HEK293T (cell line): ENCODE measurements at regions not wholly inside any gene's neighbourhood (a gene's known extent, or its start where the extent isn't known, plus 50 kb on each side); places are given as distances from the start of the nearest gene placed in this dataset.
"Not testable (repeated sequence)": the region's sequence is repeated elsewhere in the genome, so short reads cannot be mapped to it uniquely, and the experiment has no call there.

ENCODE experiments used
- FOXA1 ChIP-seq: fragments of 450-650 bp; IDR thresholded peaks from 2 replicates; pipeline ENCODE4 v1.6.1; 2016; ENCODE audit warnings: mild to moderate bottlenecking
- FOXM1 ChIP-seq: fragments of 450-650 bp; IDR thresholded peaks from 2 replicates; pipeline ENCODE4 v1.6.1; 2017; ENCODE audit warnings: mild to moderate bottlenecking, borderline replicate concordance
- TARDBP ChIP-seq: fragments of 450-650 bp; IDR thresholded peaks from 2 replicates; pipeline ENCODE4 v1.6.1; 2016

DNA sequence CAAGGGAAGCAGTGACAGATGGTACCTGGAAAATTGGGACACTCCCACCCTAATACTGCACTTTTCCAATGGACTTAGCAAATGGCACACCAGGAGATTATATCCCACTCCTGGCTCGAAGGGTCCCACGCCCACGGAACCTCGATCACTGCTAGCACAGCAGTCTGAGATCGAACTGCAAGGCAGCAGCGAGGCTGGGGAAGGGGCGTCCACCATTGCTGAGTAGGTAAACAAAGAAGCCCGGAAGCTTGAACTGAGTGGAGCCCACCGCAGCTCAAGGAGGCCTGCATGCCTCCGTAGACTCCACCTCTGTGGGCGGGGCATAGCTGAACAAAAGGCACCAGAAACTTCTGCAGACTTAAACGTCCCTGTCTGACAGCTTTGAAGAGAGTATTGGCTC lies 172.6 kb downstream of the CEMIP2 start:
- not testable (repeated sequence) for TF ChIP-seq FOXA1, TARDBP, FOXM1
